ENCODE measurements at regions not wholly inside any gene's neighbourhood (a gene's known extent, or its start where the extent isn't known, plus 50 kb on each side); places are given as distances from the start of the nearest gene placed in this dataset.

GRCh38 chr12:71300772-71301675 is 138.6 kb upstream of the LGR5 start:
- Histone ChIP-seq H4K20me1 (ENCODE audit: insufficient read depth, low read length) (no peaks in the 10 kb centered on the region), H3K9me3 (ENCODE audit: low read length) (no peaks in the 10 kb centered on the region), H3K27ac (ENCODE audit: low read depth, low read length, poor library complexity, severe bottlenecking) (no peak overlapping the region), H3K4me2 (ENCODE audit: low read length) (no peak overlapping the region), H3K4me1 (ENCODE audit: insufficient read depth, low read length, poor library complexity, severe bottlenecking) (no peaks in the 10 kb centered on the region), H3K79me2 (ENCODE audit: insufficient read depth, low read depth, low read length) (no peaks in the 10 kb centered on the region), H3K9me2 (ENCODE audit: insufficient read depth, low read length) (no peaks in the 10 kb centered on the region; the same call in 1 of the 2 replicates), H2AFZ (ENCODE audit: low read length) (no peak overlapping the region), H3K36me3 (ENCODE audit: insufficient read depth, low read length) (no peaks in the 10 kb centered on the region), H3K4me3 (ENCODE audit: low read depth, low read length, poor library complexity, severe bottlenecking) (no peak overlapping the region)
- CTCF ChIA-PET (ENCODE audit: unreplicated experiment) = no interaction called here
- intact Hi-C loops (cut with micrococcal nuclease; ENCODE audit: unreplicated experiment) = no loop called here
- POLR2A ChIA-PET = no interaction called here
- no TSS peak for BruUV-seq (replicated peaks)
- TF ChIP-seq CTCF (conservative IDR thresholded peaks at IDR 0.05; ENCODE audit: low read length) = no peak
- no peak for TF ChIP-seq EZH2phosphoT487 (IDR thresholded peaks at IDR 0.05; ENCODE audit: borderline replicate concordance, low read depth, low read length)
- no peak for DNase-seq (ENCODE audit: low spot score)

- Histone ChIP-seq H3K9me3 (ENCODE audit: low read length) (no peaks in the 10 kb centered on the region), H3K4me3 (ENCODE audit: low read depth, low read length, poor library complexity, severe bottlenecking) (no peak overlapping the region), H3K27ac (ENCODE audit: low read depth, low read length, poor library complexity, severe bottlenecking) (no peak overlapping the region), H3K79me2 (ENCODE audit: insufficient read depth, low read depth, low read length) (no peaks in the 10 kb centered on the region), H3K36me3 (ENCODE audit: insufficient read depth, low read length) (no peaks in the 10 kb centered on the region), H3K4me1 (ENCODE audit: insufficient read depth, low read length, poor library complexity, severe bottlenecking) (no peaks in the 10 kb centered on the region), H3K9me2 (ENCODE audit: insufficient read depth, low read length) (no peaks in the 10 kb centered on the region; the same call in 1 of the 2 replicates), H3K4me2 (ENCODE audit: low read length) (no peak overlapping the region), H2AFZ (ENCODE audit: low read length) (no peak overlapping the region), H4K20me1 (ENCODE audit: insufficient read depth, low read length) (no peaks in the 10 kb centered on the region)
- no peak for DNase-seq (ENCODE audit: low spot score)
- ChIA-PET POLR2A (no interaction called here), CTCF (ENCODE audit: unreplicated experiment) (no interaction called here)
- no peak for TF ChIP-seq CTCF (conservative IDR thresholded peaks at IDR 0.05; ENCODE audit: low read length)
- no peak for TF ChIP-seq EZH2phosphoT487 (IDR thresholded peaks at IDR 0.05; ENCODE audit: borderline replicate concordance, low read depth, low read length)
- BruUV-seq (replicated peaks) = no TSS peak
- intact Hi-C loops (cut with micrococcal nuclease; ENCODE audit: unreplicated experiment) = no loop called here
Measured at GRCh38 chr12:71299541-71300376, 139.8 kb upstream of the LGR5 start.
